AG09319 (cell line): ENCODE measurements at regions not wholly inside any gene's neighbourhood (a gene's known extent, or its start where the extent isn't known, plus 50 kb on each side); places are given as distances from the start of the nearest gene placed in this dataset.

Source experiments
- DNase-seq: peaks from one replicate; pipeline ENCODE4 v3.0.0-alpha.2; 2010; ENCODE audit warnings: low read depth; ENCODE audit errors: extremely low read depth
- CTCF ChIP-seq: IDR thresholded peaks from 2 replicates; pipeline ENCODE4 v1.5.1; 2011; ENCODE audit warnings: low read depth, mild to moderate bottlenecking, inconsistent platforms, low read length, moderate library complexity

GRCh38 chr3:102124282-102124681 lies 275.0 kb downstream of the NFKBIZ start:
- no peak for DNase-seq
- no peak for TF ChIP-seq CTCF

- TF ChIP-seq CTCF = no peak
- DNase-seq = no peak
These were observed 275.4 kb downstream of the NFKBIZ start for GRCh38 chr3:102124704-102125103.

GRCh38 chr3:102125197-102125993 lies 276.1 kb downstream of the NFKBIZ start:
- DNase-seq = no peak
- no peak for TF ChIP-seq CTCF

GRCh38 chr3:102125994-102126368 lies 276.7 kb downstream of the NFKBIZ start:
- no peak for TF ChIP-seq CTCF
- no peak for DNase-seq

GRCh38 chr3:102129760-102130608 lies 280.7 kb downstream of the NFKBIZ start:
- DNase-seq = no peak
- TF ChIP-seq CTCF = no peak

- TF ChIP-seq CTCF = no peak
- DNase-seq = no peak
These were observed 283.1 kb downstream of the NFKBIZ start for GRCh38 chr3:102132370-102132769.

- no peak for DNase-seq
- no peak for TF ChIP-seq CTCF
These were observed 284.1 kb downstream of the NFKBIZ start for GRCh38 chr3:102133376-102133775.
